DMS 273 treated with DMSO at 0.1 percent for 48 hours (cell line): ENCODE measurements at regions not wholly inside any gene's neighbourhood (a gene's known extent, or its start where the extent isn't known, plus 50 kb on each side); places are given as distances from the start of the nearest gene placed in this dataset.

Experiments used
- DNase-seq: peaks from one replicate; lab custom pipeline; 2025; lab: John Stamatoyannopoulos, UW

DNA sequence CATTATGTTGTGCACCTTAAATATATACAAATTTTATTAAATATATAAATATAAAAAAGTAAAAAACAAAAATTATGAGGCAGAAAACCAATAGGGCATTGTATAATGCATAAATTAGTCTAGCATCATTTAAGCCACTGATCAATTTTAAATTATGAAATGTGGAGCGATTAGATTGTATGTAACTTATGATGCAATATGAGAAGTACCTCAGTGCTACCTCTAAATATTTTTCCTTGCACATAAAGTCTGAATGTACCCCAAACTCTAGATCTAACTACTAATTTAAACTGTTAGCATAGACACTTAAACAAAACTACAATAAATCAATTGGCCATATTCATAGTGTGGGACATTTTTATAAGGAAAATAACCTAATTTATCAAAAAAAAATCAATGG lies 1178.5 kb upstream of the MIR17HG start:
- no peak for DNase-seq

- DNase-seq, result no peak
Measured at GRCh38 chr13:90170208-90170607, 1177.3 kb upstream of the MIR17HG start.

DNA sequence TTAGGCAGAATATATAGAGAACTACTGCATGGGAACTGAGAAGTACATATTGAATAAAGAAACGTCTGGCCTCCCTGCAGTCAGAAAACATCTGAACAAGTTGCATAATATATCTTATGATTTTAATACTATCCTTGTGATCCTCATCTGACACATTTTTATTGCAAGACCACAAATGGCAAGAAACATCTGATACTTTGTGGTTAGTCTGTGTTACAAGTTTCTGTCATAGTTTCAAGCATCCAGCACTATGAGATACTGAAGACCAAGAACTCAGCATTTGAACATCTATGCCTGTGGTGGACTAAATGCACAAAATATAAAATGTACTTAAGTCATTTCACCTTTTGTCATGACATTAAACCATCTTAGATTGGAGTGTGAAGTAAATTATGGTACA lies 1175.8 kb upstream of the MIR17HG start:
- DNase-seq, result no peak

DNA sequence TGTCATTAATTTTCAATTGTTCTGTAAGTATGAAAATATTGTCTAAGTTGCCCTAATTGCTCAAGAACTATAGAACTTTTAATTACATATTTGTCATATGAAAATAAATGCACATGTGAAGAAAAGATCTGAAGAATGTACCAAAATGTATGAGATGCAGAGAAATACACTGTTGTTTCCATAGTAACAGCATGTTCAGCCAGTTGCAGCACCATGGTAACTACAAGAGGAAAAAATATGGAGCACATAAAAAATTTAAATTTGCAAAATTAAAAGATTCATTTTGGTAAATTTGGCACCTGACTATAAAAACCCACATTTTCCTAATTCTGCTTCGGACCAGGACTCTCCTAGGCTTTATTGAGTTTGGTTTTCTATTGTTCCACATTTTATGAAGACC lies 1170.0 kb upstream of the MIR17HG start:
- no peak for DNase-seq

DNA sequence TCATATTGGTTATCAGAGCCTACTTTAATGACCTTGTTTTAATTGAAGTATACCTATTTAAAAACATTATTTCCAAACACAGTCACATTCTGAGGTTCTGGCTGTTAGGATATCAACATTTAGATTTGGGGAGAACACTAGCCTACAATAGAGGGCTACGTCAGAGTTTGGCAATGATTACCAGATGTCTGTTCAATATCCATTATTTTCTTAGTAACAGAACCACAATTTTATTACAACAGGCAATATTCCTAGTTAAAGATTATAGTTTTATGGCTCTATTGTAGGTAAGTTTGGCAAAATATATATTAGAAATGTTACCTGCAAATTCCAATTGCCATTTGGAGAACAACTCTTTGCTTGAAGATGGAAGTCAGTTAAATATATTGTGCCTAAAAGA lies 1163.1 kb upstream of the MIR17HG start:
- DNase-seq, result no peak

- DNase-seq, result no peak
Measured at GRCh38 chr13:90185734-90186133, 1161.8 kb upstream of the MIR17HG start.

DNA sequence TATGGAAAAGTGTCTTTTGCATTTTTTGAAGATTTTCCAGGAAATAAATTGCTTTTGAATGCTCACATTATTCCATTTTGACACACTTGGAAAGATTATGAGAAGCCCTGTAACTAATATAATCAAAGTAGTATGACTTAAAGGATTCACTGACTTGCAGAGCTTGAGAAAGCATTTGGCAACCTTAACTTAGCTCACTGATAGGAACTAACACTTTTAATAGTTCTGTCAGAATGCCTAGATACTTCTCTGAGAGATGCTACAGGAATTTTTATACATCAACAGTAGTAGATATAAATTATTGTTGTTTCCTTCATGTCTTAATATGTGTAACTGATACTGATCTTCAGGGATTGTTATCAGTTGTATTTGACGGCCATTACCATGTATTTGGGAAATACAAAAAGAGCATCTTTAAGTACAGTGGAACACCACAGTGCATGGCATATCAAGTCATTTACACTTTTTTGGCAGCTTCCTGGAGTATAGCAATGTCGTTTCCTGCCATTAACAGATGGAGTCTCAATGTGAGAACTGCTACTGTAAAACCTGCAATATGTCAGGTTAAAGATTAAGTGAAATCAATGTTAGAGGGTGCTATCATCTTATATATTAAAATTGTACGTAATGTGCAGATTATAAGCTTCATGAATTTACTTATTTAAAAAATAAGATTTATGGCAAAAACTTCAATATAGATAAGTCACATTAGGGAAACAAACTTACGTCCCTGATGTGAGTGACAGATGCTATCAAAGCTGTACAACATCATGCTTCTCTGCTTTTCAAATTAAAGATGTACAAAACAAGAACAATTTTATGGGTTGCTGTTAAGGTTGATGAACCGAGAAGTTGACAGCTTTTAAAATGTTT lies 1159.8 kb upstream of the MIR17HG start:
- no peak for DNase-seq

DNA sequence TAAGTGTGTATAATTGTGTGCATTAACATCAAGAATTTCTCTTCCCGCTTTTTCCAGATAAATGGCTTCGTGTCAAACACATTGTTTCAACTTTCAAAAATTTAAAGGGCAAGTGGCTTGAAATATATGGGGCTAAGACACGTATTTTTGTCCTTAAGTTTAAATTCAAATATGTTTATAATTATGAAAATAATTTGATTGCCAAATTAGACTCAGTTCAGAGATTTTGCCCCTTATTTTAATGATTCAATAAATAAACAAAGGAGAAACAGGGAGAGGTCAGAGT lies 1159.2 kb upstream of the MIR17HG start:
- no peak for DNase-seq

GRCh38 chr13:90197722-90198121 lies 1149.8 kb upstream of the MIR17HG start:
- no peak for DNase-seq

GRCh38 chr13:90201202-90201601 lies 1146.3 kb upstream of the MIR17HG start:
- no peak for DNase-seq

GRCh38 chr13:90201676-90202460 lies 1145.6 kb upstream of the MIR17HG start:
- no peak for DNase-seq

DNA sequence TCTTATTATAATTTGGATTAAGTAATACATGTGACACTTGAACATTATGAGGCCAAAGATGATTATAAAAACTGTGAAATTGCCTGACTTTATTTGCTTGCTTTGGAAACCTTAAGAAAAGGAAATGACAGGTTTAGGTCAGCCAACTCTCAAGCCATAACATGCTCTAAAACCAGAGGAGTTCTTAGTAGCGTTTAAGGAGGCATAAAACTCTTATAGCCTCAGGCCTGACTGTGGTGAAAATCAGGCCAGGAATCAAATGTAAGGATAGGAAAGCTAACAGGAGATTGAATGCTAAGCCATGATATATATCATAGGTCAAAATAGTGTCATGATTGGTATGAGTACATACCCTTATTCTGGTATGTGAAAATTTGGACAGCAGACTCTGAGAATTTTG lies 1142.4 kb upstream of the MIR17HG start:
- DNase-seq, result no peak

DNA sequence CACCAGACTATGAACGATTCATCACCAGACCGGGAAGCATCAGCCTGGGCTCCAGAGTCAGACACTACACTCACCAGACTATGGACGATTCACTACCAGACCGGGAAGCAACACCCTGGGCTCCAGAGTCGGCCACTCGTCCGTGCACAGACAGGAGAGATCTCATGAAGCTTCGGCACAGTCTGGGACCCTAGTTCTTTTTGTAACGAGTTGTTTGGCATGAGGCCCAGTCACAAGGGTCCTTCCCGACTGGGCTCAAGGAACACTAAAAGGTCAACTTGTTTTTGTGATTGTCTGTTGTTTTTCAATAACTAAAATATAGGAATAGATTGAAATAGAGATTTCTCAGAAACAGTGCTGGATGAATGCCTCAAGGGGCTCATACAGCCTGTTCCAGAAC lies 1141.6 kb upstream of the MIR17HG start:
- DNase-seq, result no peak

DNA sequence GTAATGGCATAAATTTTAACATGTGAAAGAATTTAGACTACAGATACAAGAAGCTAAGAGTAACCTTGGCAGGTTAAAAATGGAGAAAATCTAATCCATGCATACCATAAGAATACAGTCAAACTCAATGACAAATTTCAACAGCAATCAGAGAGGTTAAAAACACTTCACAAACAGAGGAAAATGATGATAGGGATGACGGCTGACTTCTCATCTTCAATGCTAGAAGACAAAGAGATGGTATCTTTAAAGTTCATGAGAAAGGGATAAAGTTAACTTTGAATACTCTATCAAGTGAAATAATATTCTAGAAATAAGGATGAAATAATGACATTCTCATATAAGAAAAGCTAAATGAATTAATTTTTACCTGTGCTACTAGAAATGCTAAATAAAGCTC lies 1130.2 kb upstream of the MIR17HG start:
- no peak for DNase-seq

DNA sequence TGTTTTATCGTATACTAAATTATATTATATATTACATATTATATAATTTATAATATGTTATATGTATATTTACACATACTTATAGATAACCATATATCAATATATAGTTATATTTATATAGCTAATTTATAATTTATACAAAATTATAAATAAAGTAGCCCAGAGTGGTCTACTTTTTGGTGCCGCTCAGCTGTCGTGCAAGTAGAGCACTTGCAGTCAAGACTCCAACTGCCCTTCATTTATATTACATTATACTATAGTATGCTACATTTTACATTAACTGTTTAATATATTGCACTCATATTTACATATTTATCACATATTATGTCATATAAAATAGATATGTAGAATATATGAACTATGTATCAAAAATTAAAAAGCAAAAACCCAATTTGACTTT lies 1124.7 kb upstream of the MIR17HG start:
- DNase-seq, result no peak

GRCh38 chr13:90230311-90230710 lies 1117.2 kb upstream of the MIR17HG start:
- DNase-seq, result no peak

DNA sequence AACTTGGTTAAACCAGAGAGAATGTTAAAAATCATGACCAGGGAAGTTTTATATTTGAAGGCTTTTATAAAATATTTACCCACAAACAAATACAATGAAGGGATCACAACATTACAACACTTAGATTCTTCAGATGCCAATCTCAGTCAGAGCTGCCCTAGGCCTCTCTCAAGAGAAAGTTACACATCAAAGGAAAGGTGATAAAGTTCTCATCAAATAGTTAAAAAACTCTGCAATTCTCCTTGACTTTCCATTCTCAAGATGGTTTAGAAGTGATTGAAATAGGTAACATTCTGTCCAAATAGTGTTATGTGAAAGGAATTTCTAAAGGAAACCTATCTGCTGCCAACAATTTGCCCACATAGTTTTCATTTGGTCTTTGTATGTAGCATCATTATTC lies 1115.2 kb upstream of the MIR17HG start:
- DNase-seq, result no peak

- DNase-seq, result no peak
Measured at GRCh38 chr13:90233933-90234672, 1113.4 kb upstream of the MIR17HG start.

- DNase-seq, result no peak
Measured at GRCh38 chr13:90237852-90238251, 1109.6 kb upstream of the MIR17HG start.

- no peak for DNase-seq
Measured at GRCh38 chr13:90238413-90238812, 1109.1 kb upstream of the MIR17HG start.

- no peak for DNase-seq
Measured at GRCh38 chr13:90239130-90239529, 1108.4 kb upstream of the MIR17HG start.

DNA sequence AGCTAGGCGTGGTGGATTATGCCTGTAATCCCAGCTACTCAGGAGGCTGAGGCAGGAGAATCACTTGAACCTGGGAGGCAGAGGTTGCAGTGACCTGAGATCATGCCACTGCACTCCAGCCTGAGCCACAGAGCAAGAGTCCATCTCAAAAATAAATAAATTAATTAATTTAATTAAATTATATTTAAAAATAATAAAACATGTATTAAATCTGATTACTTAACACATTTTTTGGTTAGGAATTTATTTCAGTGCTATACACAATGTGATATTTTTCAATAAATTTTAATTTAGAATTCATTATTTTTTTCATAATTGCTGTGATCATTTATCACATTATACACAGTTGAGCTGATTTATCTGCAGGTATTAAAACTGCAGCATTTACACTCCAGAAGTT lies 1101.5 kb upstream of the MIR17HG start:
- no peak for DNase-seq
